SK-N-SH (cell line): ENCODE measurements at regions not wholly inside any gene's neighbourhood (a gene's known extent, or its start where the extent isn't known, plus 50 kb on each side); places are given as distances from the start of the nearest gene placed in this dataset.

Experiments used
- CTCF ChIA-PET: fragments of 300-600, 350-600 bp; formaldehyde crosslinking; extraction: SDS; loops from one replicate; lab custom pipeline; 2021; lab: Yijun Ruan, JAX
- POLR2A ChIA-PET: fragments of 350-600 bp; sonication (Branson Sonifier 250); formaldehyde crosslinking; extraction: SDS; loops from one replicate; lab custom pipeline; 2020; ENCODE audit warnings: antibody characterized with exemption, inconsistent platforms; lab: Yijun Ruan, JAX
- DNase-seq: peaks from one replicate; pipeline ENCODE4 v3.0.0; 2012
- H2AFZ ChIP-seq: fragments of 200-600 bp; sonication (generic); 2 replicates; pipeline ENCODE4 v1.8.1; 2016; ENCODE audit warnings: antibody characterized with exemption, mild to moderate bottlenecking, low read depth
- H3F3A ChIP-seq: fragments of 200-600 bp; sonication (generic); replicated peaks from 2 replicates; pipeline ENCODE3; 2016; ENCODE audit warnings: antibody characterized with exemption, mild to moderate bottlenecking; ENCODE audit not compliant: insufficient read depth
- H3K27ac ChIP-seq, 2 experiments: fragments of 200-500 bp in 1 of 2; fragments of 200-600 bp in 1 of 2; sonication (Bioruptor generic) in 1 of 2; sonication (generic), shearing (Covaris generic) in 1 of 2; 2 replicates each; pipeline versions ENCODE4 v1.5.1 to v1.6.1; 2014 to 2016; ENCODE audit warnings: low read depth in 2 of 2, inconsistent platforms in 1 of 2, low read length in 1 of 2, mild to moderate bottlenecking in 1 of 2, mixed read lengths in 1 of 2
- H3K27me3 ChIP-seq: fragments of 200-600 bp; sonication (generic), shearing (Covaris generic); 2 replicates; pipeline ENCODE4 v1.6.1; 2016; ENCODE audit warnings: mixed run types; ENCODE audit not compliant: insufficient read depth
- H3K36me3 ChIP-seq, 2 experiments: fragments of 200-500 bp in 1 of 2; fragments of 200-600 bp in 1 of 2; sonication (Bioruptor generic) in 1 of 2; sonication (generic) in 1 of 2; replicated peaks in 1 of 2; 2 replicates each; pipeline versions ENCODE3 to v1.5.1; 2014 to 2016; ENCODE audit warnings: low read length in 1 of 2, mild to moderate bottlenecking in 1 of 2; ENCODE audit not compliant: insufficient read depth in 2 of 2, control insufficient read depth in 1 of 2
- H3K4me1 ChIP-seq, 2 experiments: fragments of 200-500 bp in 1 of 2; fragments of 200-600 bp in 1 of 2; sonication (Bioruptor generic) in 1 of 2; sonication (generic), shearing (Covaris generic) in 1 of 2; 2 replicates each; pipeline versions ENCODE4 v1.5.1 to v1.6.1; 2014 to 2016; ENCODE audit warnings: low read depth in 1 of 2, low read length in 1 of 2, mixed run types in 1 of 2; ENCODE audit not compliant: insufficient read depth in 2 of 2, control insufficient read depth in 1 of 2
- H3K4me2 ChIP-seq: fragments of 200-600 bp; sonication (generic), shearing (Covaris generic); 2 replicates; pipeline ENCODE4 v1.6.1; 2017; ENCODE audit warnings: mixed run types
- H3K4me3 ChIP-seq, 2 experiments: fragments of 200-500 bp in 1 of 2; fragments of 200-600 bp in 1 of 2; sonication (Bioruptor generic) in 1 of 2; sonication (generic), shearing (Covaris generic) in 1 of 2; 2 replicates each; pipeline versions ENCODE4 v1.5.1 to v1.8.1; 2014 to 2016; ENCODE audit warnings: low read depth in 2 of 2, inconsistent platforms in 1 of 2, low read length in 1 of 2, mild to moderate bottlenecking in 1 of 2, mixed read lengths in 1 of 2, moderate library complexity in 1 of 2
- H3K79me2 ChIP-seq: fragments of 200-600 bp; sonication (generic); 2 replicates; pipeline ENCODE4 v1.8.1; 2017; ENCODE audit warnings: mild to moderate bottlenecking; ENCODE audit not compliant: insufficient read depth
- H3K9ac ChIP-seq: fragments of 200-600 bp; sonication (generic); 2 replicates; pipeline ENCODE4 v1.6.1; 2017; ENCODE audit warnings: mixed run types
- H3K9me2 ChIP-seq: fragments of 200-600 bp; sonication (generic); 2 replicates; pipeline ENCODE4 v1.6.1; 2017; ENCODE audit warnings: mixed run types
- H3K9me3 ChIP-seq: fragments of 200-600 bp; sonication (generic); 2 replicates; pipeline ENCODE4 v1.6.1; 2017; ENCODE audit warnings: mixed run types, mild to moderate bottlenecking, moderate library complexity
- H4K20me1 ChIP-seq: fragments of 200-600 bp; sonication (generic); 2 replicates; pipeline ENCODE4 v1.6.1; 2017; ENCODE audit warnings: mild to moderate bottlenecking, mixed run types; ENCODE audit not compliant: insufficient read depth
- EZH2phosphoT487 ChIP-seq: fragments of 200-600 bp; sonication (generic); IDR thresholded peaks from 2 replicates; pipeline ENCODE4 v1.6.1; 2017; ENCODE audit warnings: low read depth, mixed run types, mild to moderate bottlenecking, antibody characterized with exemption, moderate library complexity, borderline replicate concordance
- FOXJ3 ChIP-seq: sonication (generic); formaldehyde crosslinking; IDR thresholded peaks from 2 replicates; pipeline ENCODE4 v1.5.1; 2020; ENCODE audit warnings: mild to moderate bottlenecking, missing genetic modification reagents
- GATA2 ChIP-seq: sonication (generic); formaldehyde crosslinking; IDR thresholded peaks from 2 replicates; pipeline ENCODE4 v1.5.0; 2020; ENCODE audit warnings: mild to moderate bottlenecking, missing genetic modification reagents
- MEF2A ChIP-seq: IDR thresholded peaks from 2 replicates; pipeline ENCODE4 v1.4.0; 2012; ENCODE audit warnings: low read depth, borderline replicate concordance
- MXI1 ChIP-seq: IDR thresholded peaks from 2 replicates; pipeline ENCODE4 v1.6.1; 2012; ENCODE audit warnings: mild to moderate bottlenecking, low read depth, low read length, improper control_type of control experiment
- NFIC ChIP-seq: IDR thresholded peaks from 2 replicates; pipeline ENCODE4 v1.4.0; 2012; ENCODE audit warnings: borderline replicate concordance
- POLR2AphosphoS5 ChIP-seq: IDR thresholded peaks from 2 replicates; pipeline ENCODE4 v1.6.1; 2012; ENCODE audit warnings: low read depth, low read length
- RAD21 ChIP-seq: IDR thresholded peaks from 2 replicates; pipeline ENCODE4 v1.6.1; 2012; ENCODE audit warnings: mild to moderate bottlenecking, low read length
- SIN3A ChIP-seq: IDR thresholded peaks from 2 replicates; pipeline ENCODE4 v1.6.1; 2012; ENCODE audit warnings: low read depth, mild to moderate bottlenecking, low read length, moderate library complexity, borderline replicate concordance
- SMC3 ChIP-seq: IDR thresholded peaks from 2 replicates; pipeline ENCODE4 v1.6.1; 2012; ENCODE audit warnings: low read depth, low read length, improper control_type of control experiment
- TEAD4 ChIP-seq: IDR thresholded peaks from 2 replicates; pipeline ENCODE4 v1.4.0; 2012; ENCODE audit warnings: mild to moderate bottlenecking, borderline replicate concordance; ENCODE audit not compliant: insufficient read depth
- WGBS: methylation state at CpG from one replicate; pipeline ENCODE4 v1.1.6; 2017; ENCODE audit warnings: low lambda C conversion rate; 5-methylcytosine and 5-hydroxymethylcytosine counted together
- TF ChIP-seq, protein P1 (sequence below): IDR thresholded peaks from 2 replicates; pipeline ENCODE4 v1.4.0; 2012; ENCODE audit warnings: low read depth, borderline replicate concordance
- TF ChIP-seq, protein P2 (sequence below): IDR thresholded peaks from 2 replicates; pipeline ENCODE4; 2012
- TF ChIP-seq, protein P3 (sequence below): IDR thresholded peaks from 2 replicates; pipeline ENCODE4 v1.6.1; 2012; ENCODE audit warnings: mild to moderate bottlenecking, low read depth, low read length, moderate library complexity

DNA sequence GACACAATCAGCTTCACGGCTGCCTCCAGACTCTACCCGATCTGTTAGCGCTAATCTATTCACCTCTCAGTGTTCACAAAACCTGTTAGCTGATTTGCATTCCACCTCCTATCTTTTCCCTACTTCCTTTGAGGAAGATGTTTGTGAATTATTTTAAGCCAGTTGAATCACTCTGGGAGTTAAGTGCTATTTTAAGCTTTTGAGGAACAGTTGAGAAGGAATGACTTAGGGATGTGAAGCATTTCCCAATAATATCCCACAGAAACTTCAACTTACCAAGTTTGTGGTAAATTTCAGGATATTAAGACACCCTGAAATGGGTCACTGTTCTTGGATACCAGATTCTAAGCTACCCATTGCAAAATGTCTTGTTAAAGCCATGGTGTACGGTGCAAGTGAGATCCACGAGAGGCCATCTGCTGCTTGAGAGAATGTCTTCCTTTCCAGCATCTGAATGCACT is 145.2 kb upstream of the CITED2 start:
- peak overlapping the region; percentile 58; the same call in 1 of the 2 replicates for H2AFZ ChIP-seq
- TF ChIP-seq POLR2AphosphoS5, result no peak
- peak; percentile 57; the same call in 1 of the 2 replicates for TF ChIP-seq MEF2A
- no peaks in the 10 kb centered on the region for H4K20me1 ChIP-seq
- H3K4me3 ChIP-seq, result no peak overlapping the region
- no peaks in the 10 kb centered on the region for H3F3A ChIP-seq
- no peaks in the 10 kb centered on the region for H3K79me2 ChIP-seq
- H3K4me1 ChIP-seq, result peaks cover 0 to 6% of the 10 kb centered on the region in 2 experiments; a peak in 2 of 4 replicates
- H3K27me3 ChIP-seq, result no peaks in the 10 kb centered on the region
- ChIA-PET POLR2A (no interaction called here), CTCF (no interaction called here)
- 46% methylated on average over 5 of the region's 5 CpGs for WGBS
- DNase-seq, result no peak
- H3K9me2 ChIP-seq, result no peaks in the 10 kb centered on the region
- no peaks in the 10 kb centered on the region for H3K9me3 ChIP-seq
- H3K4me2 ChIP-seq, result no peak overlapping the region; the same call in 1 of the 2 replicates
- no peaks in the 10 kb centered on the region for H3K36me3 ChIP-seq
- no peak overlapping the region for H3K9ac ChIP-seq
- H3K27ac ChIP-seq, result peak overlapping the region in 1 of 2 experiments; percentile 27; a peak in 1 of 4 replicates

DNA sequence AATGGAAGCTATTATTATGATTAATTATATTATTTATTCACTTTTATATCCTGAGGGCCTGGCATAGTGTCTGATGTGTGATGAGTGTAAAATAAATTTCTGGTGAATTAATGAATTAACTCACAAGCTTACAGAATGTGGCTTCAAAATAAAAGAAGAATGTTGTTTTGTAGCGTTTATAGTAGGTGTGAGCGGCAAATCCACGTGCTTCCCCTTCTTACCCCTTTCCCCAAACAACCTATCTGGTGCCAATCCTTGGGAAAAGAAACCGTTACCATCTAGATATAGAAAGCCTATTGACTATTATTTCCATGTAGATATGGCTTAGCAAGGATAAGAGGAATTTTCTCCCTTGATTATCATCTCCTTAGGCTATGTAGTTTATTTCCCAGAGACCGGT is 144.6 kb upstream of the CITED2 start:
- Histone ChIP-seq H4K20me1 (no peaks in the 10 kb centered on the region), H3K4me1 (peaks cover 0 to 6% of the 10 kb centered on the region in 2 experiments; a peak in 2 of 4 replicates), H3K27ac (no peak overlapping the region), H3K27me3 (no peaks in the 10 kb centered on the region), H3K4me2 (no peak overlapping the region), H3K9ac (no peak overlapping the region), H3F3A (no peaks in the 10 kb centered on the region), H3K9me2 (no peaks in the 10 kb centered on the region), H3K36me3 (no peaks in the 10 kb centered on the region), H3K4me3 (no peak overlapping the region), H3K9me3 (no peaks in the 10 kb centered on the region), H3K79me2 (no peaks in the 10 kb centered on the region), H2AFZ (no peak overlapping the region)
- POLR2A ChIA-PET, result no interaction called here
- DNase-seq, result no peak
- TF ChIP-seq, protein P1, sequence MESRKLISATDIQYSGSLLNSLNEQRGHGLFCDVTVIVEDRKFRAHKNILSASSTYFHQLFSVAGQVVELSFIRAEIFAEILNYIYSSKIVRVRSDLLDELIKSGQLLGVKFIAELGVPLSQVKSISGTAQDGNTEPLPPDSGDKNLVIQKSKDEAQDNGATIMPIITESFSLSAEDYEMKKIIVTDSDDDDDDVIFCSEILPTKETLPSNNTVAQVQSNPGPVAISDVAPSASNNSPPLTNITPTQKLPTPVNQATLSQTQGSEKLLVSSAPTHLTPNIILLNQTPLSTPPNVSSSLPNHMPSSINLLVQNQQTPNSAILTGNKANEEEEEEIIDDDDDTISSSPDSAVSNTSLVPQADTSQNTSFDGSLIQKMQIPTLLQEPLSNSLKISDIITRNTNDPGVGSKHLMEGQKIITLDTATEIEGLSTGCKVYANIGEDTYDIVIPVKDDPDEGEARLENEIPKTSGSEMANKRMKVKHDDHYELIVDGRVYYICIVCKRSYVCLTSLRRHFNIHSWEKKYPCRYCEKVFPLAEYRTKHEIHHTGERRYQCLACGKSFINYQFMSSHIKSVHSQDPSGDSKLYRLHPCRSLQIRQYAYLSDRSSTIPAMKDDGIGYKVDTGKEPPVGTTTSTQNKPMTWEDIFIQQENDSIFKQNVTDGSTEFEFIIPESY, result no peak
- TF ChIP-seq NFIC (no peak), FOXJ3 (no peak), RAD21 (no peak), SMC3 (no peak), SIN3A (no peak), TEAD4 (no peak)
- CTCF ChIA-PET, result no interaction called here
- WGBS, result 50% methylated on average over 5 of the region's 5 CpGs

DNA sequence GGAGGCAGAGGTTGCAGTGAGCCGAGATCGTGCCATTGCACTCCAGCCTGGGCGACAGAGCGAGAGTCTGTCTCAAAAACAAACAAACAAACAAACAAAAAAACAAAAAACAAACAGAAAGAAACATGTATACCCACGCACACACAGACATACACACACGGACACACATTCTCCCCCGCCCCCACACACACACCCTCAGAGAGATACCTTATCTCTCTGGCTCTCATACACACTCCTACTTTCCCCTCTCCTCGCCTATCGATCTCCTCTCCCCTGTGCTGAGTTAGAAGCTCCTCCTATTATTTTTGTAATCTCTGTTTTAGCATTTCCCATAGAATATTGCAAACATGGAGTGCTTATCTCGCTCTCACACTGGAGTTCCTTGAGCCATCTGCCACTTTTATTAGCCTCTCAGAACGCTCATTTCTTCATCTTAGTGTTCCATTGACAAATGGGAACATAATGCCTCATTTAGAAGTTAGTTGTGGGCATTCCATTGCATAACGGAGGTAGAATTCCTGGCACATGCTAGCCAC is 144.2 kb upstream of the CITED2 start:
- no peak overlapping the region for H3K27ac ChIP-seq
- H3K9me2 ChIP-seq, result no peaks in the 10 kb centered on the region
- 66% methylated on average over 12 of the region's 12 CpGs for WGBS
- H3K9me3 ChIP-seq, result no peaks in the 10 kb centered on the region
- CTCF ChIA-PET, result no interaction called here
- no peak overlapping the region for H2AFZ ChIP-seq
- no peak for DNase-seq
- TF ChIP-seq, protein P2, sequence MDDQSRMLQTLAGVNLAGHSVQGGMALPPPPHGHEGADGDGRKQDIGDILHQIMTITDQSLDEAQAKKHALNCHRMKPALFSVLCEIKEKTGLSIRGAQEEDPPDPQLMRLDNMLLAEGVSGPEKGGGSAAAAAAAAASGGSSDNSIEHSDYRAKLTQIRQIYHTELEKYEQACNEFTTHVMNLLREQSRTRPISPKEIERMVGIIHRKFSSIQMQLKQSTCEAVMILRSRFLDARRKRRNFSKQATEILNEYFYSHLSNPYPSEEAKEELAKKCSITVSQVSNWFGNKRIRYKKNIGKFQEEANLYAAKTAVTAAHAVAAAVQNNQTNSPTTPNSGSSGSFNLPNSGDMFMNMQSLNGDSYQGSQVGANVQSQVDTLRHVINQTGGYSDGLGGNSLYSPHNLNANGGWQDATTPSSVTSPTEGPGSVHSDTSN, result no peak
- TF ChIP-seq SIN3A (no peak), FOXJ3 (no peak), MXI1 (no peak), GATA2 (no peak), EZH2phosphoT487 (no peak)
- TF ChIP-seq, protein P3, sequence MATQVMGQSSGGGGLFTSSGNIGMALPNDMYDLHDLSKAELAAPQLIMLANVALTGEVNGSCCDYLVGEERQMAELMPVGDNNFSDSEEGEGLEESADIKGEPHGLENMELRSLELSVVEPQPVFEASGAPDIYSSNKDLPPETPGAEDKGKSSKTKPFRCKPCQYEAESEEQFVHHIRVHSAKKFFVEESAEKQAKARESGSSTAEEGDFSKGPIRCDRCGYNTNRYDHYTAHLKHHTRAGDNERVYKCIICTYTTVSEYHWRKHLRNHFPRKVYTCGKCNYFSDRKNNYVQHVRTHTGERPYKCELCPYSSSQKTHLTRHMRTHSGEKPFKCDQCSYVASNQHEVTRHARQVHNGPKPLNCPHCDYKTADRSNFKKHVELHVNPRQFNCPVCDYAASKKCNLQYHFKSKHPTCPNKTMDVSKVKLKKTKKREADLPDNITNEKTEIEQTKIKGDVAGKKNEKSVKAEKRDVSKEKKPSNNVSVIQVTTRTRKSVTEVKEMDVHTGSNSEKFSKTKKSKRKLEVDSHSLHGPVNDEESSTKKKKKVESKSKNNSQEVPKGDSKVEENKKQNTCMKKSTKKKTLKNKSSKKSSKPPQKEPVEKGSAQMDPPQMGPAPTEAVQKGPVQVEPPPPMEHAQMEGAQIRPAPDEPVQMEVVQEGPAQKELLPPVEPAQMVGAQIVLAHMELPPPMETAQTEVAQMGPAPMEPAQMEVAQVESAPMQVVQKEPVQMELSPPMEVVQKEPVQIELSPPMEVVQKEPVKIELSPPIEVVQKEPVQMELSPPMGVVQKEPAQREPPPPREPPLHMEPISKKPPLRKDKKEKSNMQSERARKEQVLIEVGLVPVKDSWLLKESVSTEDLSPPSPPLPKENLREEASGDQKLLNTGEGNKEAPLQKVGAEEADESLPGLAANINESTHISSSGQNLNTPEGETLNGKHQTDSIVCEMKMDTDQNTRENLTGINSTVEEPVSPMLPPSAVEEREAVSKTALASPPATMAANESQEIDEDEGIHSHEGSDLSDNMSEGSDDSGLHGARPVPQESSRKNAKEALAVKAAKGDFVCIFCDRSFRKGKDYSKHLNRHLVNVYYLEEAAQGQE, result no peak
- POLR2A ChIA-PET, result no interaction called here
- no peak overlapping the region for H3K9ac ChIP-seq
- H3K36me3 ChIP-seq, result no peaks in the 10 kb centered on the region
- peaks cover 0 to 6% of the 10 kb centered on the region in 2 experiments; a peak in 2 of 4 replicates for H3K4me1 ChIP-seq
- no peak overlapping the region for H3K4me2 ChIP-seq
- no peaks in the 10 kb centered on the region for H3K79me2 ChIP-seq
- H3F3A ChIP-seq, result no peaks in the 10 kb centered on the region
- H4K20me1 ChIP-seq, result no peaks in the 10 kb centered on the region
- no peak overlapping the region for H3K4me3 ChIP-seq
- H3K27me3 ChIP-seq, result no peaks in the 10 kb centered on the region
